HEK293T (cell line): ENCODE measurements at regions not wholly inside any gene's neighbourhood (a gene's known extent, or its start where the extent isn't known, plus 50 kb on each side); places are given as distances from the start of the nearest gene placed in this dataset.

ENCODE experiments used
- CTCF ChIA-PET: fragments of 350-600 bp; formaldehyde crosslinking; extraction: SDS; loops from one replicate; lab custom pipeline; 2021; ENCODE audit warnings: antibody characterized with exemption, inconsistent platforms; lab: Yijun Ruan, JAX
- POLR2A ChIA-PET: fragments of 350-600 bp; formaldehyde crosslinking; extraction: SDS; loops from one replicate; lab custom pipeline; 2020; ENCODE audit warnings: antibody characterized with exemption, inconsistent platforms; lab: Yijun Ruan, JAX
- DNase-seq: peaks from one replicate; pipeline ENCODE4 v3.0.0; 2012; ENCODE audit warnings: mixed read lengths; ENCODE audit errors: extremely low spot score
- ARNT ChIP-seq: fragments of 450-650 bp; IDR thresholded peaks from 2 replicates; pipeline ENCODE4 v1.6.1; 2017; ENCODE audit warnings: mild to moderate bottlenecking
- BHLHE40 ChIP-seq: fragments of 450-650 bp; IDR thresholded peaks from 2 replicates; pipeline ENCODE4 v1.6.1; 2016; ENCODE audit warnings: mild to moderate bottlenecking, moderate library complexity, borderline replicate concordance
- CTBP1 ChIP-seq: fragments of 450-650 bp; IDR thresholded peaks from 2 replicates; pipeline ENCODE4 v1.6.1; 2016; ENCODE audit warnings: borderline replicate concordance
- ELF4 ChIP-seq: fragments of 450-650 bp; IDR thresholded peaks from 2 replicates; pipeline ENCODE4 v1.6.1; 2017; ENCODE audit warnings: antibody characterized with exemption
- FOXA1 ChIP-seq: fragments of 450-650 bp; IDR thresholded peaks from 2 replicates; pipeline ENCODE4 v1.6.1; 2016; ENCODE audit warnings: mild to moderate bottlenecking
- FOXK2 ChIP-seq: fragments of 450-650 bp; IDR thresholded peaks from 2 replicates; pipeline ENCODE4 v1.6.1; 2016; ENCODE audit warnings: mild to moderate bottlenecking
- FOXM1 ChIP-seq: fragments of 450-650 bp; IDR thresholded peaks from 2 replicates; pipeline ENCODE4 v1.6.1; 2017; ENCODE audit warnings: mild to moderate bottlenecking, borderline replicate concordance
- HDGF ChIP-seq: fragments of 450-650 bp; IDR thresholded peaks from 2 replicates; pipeline ENCODE4 v1.6.1; 2017; ENCODE audit warnings: antibody characterized with exemption, borderline replicate concordance
- L3MBTL2 ChIP-seq: fragments of 450-650 bp; conservative IDR thresholded peaks from 2 replicates; pipeline ENCODE4 v1.6.1; 2016; ENCODE audit warnings: mild to moderate bottlenecking
- LEF1 ChIP-seq: fragments of 450-650 bp; IDR thresholded peaks from 2 replicates; pipeline ENCODE4 v1.6.1; 2017; ENCODE audit warnings: mild to moderate bottlenecking, borderline replicate concordance
- NFRKB ChIP-seq: fragments of 450-650 bp; IDR thresholded peaks from 2 replicates; pipeline ENCODE4 v1.6.1; 2016; ENCODE audit warnings: mild to moderate bottlenecking, moderate library complexity
- SP1 ChIP-seq: fragments of 450-650 bp; IDR thresholded peaks from 2 replicates; pipeline ENCODE4 v1.6.1; 2017
- SUZ12 ChIP-seq: fragments of 450-650 bp; IDR thresholded peaks from 2 replicates; pipeline ENCODE4 v1.6.1; 2016; ENCODE audit warnings: mild to moderate bottlenecking
- TARDBP ChIP-seq: fragments of 450-650 bp; IDR thresholded peaks from 2 replicates; pipeline ENCODE4 v1.6.1; 2016
- ZNF384 ChIP-seq: fragments of 450-650 bp; IDR thresholded peaks from 2 replicates; pipeline ENCODE4 v1.6.1; 2016
- TF ChIP-seq, protein P1 (sequence below): fragments of 450-650 bp; IDR thresholded peaks from 2 replicates; pipeline ENCODE4 v1.6.1; 2016

DNA sequence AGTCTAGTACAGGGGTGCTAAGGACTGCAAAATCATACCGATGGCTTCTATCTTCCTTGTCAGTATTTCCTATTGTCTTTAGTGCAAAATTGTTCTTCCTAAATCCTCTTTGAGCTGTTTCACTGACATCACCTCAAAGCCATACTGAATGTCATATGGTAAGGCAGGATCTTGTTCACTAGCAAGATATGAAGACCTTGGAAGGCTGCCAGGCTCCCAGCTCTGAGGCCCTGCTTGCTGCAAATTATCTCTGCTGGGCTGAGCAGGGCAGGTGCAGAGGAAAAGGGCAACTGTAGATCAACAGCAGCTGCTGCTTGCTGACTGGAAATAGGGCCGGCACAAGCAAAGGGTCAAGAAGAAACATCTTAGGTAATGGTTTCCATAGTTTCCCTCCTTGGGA, 58.2 kb downstream of the PMAIP1 start:
- ChIA-PET CTCF (no interaction called here), POLR2A (interaction anchor here (1.1 to 2.2 kb wide), 2 partner anchors 53 to 58 kb away, joined by 3 to 11 read pairs; partner anchors contain the start of gene PMAIP1)
- TF ChIP-seq ARNT, result no peak
- no peak for TF ChIP-seq BHLHE40
- TF ChIP-seq CTBP1, result no peak
- no peak for TF ChIP-seq SP1
- no peak for TF ChIP-seq LEF1
- TF ChIP-seq, protein P1, sequence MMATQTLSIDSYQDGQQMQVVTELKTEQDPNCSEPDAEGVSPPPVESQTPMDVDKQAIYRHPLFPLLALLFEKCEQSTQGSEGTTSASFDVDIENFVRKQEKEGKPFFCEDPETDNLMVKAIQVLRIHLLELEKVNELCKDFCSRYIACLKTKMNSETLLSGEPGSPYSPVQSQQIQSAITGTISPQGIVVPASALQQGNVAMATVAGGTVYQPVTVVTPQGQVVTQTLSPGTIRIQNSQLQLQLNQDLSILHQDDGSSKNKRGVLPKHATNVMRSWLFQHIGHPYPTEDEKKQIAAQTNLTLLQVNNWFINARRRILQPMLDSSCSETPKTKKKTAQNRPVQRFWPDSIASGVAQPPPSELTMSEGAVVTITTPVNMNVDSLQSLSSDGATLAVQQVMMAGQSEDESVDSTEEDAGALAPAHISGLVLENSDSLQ, result no peak
- no peak for TF ChIP-seq ELF4
- no peak for TF ChIP-seq FOXA1
- no peak for TF ChIP-seq HDGF
- TF ChIP-seq L3MBTL2, result no peak
- no peak for TF ChIP-seq FOXK2
- no peak for TF ChIP-seq NFRKB
- no peak for TF ChIP-seq FOXM1
- TF ChIP-seq SUZ12, result no peak
- TF ChIP-seq ZNF384, result no peak
- peak; percentile 28 for DNase-seq

DNA sequence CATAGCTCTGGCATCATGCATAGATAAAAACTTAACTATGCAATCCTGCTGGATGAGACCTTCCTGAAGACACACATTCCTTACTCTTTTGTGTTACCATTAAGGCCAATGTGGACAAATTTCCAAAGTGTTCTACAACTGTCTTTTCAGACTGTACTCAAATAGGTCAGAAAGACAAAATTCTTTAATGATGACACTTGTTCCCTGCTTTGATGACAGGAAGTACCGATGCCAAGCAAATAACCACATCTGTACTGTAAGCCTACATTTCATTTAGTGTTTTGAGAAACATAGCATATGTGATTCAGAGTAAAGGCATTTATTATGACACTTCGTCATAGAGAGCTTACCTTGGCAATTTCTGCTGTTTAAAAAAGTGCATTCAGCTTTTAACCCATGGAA, 55.0 kb downstream of the PMAIP1 start:
- DNase-seq, result no peak
- POLR2A ChIA-PET, result interaction anchor here (2.7 kb wide), 1 partner anchor 55 kb away, joined by 14 read pairs; the partner anchor contains the start of gene PMAIP1
- TF ChIP-seq HDGF, result no peak
- no peak for TF ChIP-seq ELF4
- TF ChIP-seq, protein P1, result no peak
- no peak for TF ChIP-seq L3MBTL2
- no peak for TF ChIP-seq SUZ12
- TF ChIP-seq LEF1, result no peak
- no peak for TF ChIP-seq FOXM1
- TF ChIP-seq CTBP1, result no peak
- TF ChIP-seq FOXA1, result no peak
- CTCF ChIA-PET, result no interaction called here

DNA sequence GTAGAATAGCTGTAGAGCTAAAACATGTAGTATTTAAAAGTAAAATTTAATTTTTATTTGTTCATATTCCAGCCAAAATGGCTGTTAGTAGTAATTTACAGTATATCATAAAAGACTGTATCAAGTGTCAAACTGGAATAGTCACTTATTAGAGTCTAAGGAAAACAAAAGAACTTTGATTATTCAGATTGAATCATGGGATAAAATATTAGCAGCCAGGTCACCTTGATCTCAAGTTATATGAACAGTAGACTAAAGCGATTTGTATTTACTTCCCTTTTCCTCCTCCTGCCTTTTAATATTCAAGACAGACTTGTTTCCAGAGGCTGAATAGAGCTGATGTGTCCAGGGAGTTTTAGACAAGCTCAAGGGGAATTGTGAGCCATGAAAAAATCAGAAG, 54.4 kb downstream of the PMAIP1 start:
- CTCF ChIA-PET, result no interaction called here
- no peak for DNase-seq
- TF ChIP-seq SUZ12, result no peak
- no peak for TF ChIP-seq TARDBP
- no peak for TF ChIP-seq LEF1
- no peak for TF ChIP-seq FOXK2
- TF ChIP-seq NFRKB, result no peak
- TF ChIP-seq HDGF, result no peak
- TF ChIP-seq ARNT, result no peak
- no peak for TF ChIP-seq ELF4
- no peak for TF ChIP-seq SP1
- TF ChIP-seq CTBP1, result no peak
- TF ChIP-seq ZNF384, result no peak
- TF ChIP-seq BHLHE40, result no peak
- TF ChIP-seq, protein P1, result no peak
- no peak for TF ChIP-seq FOXM1
- no peak for TF ChIP-seq L3MBTL2
- no peak for TF ChIP-seq FOXA1
- POLR2A ChIA-PET, result interaction anchor here (2.7 kb wide), 1 partner anchor 54 kb away, joined by 14 read pairs; the partner anchor contains the start of gene PMAIP1
